H1 (cell line): ENCODE measurements at regions not wholly inside any gene's neighbourhood (a gene's known extent, or its start where the extent isn't known, plus 50 kb on each side); places are given as distances from the start of the nearest gene placed in this dataset.

Source experiments
- CBX8 ChIP-seq: fragments of 300-800, 300-1000 bp; sonication (generic); IDR thresholded peaks from 2 replicates; pipeline ENCODE4 v1.7.1; 2016; ENCODE audit warnings: low read depth, low read length, borderline replicate concordance
- JUND ChIP-seq: IDR thresholded peaks from 2 replicates; pipeline ENCODE4 v1.6.1; 2011; ENCODE audit warnings: mild to moderate bottlenecking, improper control_type of control experiment, low read length

DNA sequence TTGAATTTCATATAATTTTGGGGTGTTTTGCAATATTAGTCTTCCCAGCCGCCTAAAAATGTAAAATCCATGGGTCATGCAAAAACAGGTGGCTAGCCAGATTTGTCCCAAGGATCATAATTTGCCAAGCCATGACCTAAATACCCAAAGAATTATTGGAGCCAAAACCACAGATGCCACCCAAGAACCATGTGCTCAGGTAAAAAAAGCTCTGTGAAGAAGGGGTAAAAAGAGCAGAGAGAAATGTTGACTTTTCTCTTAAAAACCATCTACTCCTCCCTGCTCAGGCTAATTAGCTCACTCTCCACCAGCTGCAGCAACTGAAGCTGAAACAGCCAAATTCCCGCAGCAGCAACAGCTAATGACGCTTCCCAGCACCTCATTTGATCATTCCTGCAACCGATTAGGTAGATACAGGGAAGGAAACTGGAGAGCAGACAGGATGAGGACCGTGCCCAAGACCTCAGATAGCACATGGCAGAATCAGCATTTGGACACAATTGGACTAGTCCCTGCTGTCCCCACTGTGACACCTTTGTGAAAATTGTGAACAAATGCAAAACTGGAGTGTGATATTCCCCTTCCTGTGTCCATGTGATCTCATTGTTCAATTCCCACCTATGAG is 107.9 kb upstream of the NXT1 start (continued):
- TF ChIP-seq CBX8: no peak
- TF ChIP-seq JUND: no peak
